Stimulated activated naive CD4-positive, alpha-beta T cell (primary cell): ENCODE measurements at regions not wholly inside any gene's neighbourhood (a gene's known extent, or its start where the extent isn't known, plus 50 kb on each side); places are given as distances from the start of the nearest gene placed in this dataset.
"Not testable (repeated sequence)": the region's sequence is repeated elsewhere in the genome, so short reads cannot be mapped to it uniquely, and the experiment has no call there.

Source experiments
- DNase-seq, 6 experiments: peaks; one replicate each; lab custom pipeline; 2025; lab: John Stamatoyannopoulos, UW

GRCh38 chr5:8805653-8806052 lies 740.2 kb downstream of the SEMA5A start:
- no peak for DNase-seq

DNA sequence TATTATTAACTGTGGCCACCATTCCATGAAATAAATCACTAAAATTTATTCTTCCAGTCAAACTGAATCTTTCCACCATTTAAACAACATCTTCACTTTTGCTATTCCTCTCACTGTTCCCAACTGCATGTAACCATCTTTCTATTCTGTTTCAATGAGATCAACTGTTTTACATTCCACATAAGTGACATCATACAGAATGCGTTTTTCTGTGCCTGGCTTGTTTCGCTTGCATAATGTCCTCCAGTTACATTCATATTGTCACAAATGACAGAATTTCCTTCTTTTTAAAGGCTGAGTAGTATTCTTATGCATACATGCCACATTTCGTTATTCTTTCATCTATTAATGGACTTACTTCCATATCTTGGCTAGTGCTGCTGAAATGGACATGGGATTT lies 738.2 kb downstream of the SEMA5A start:
- no peak for DNase-seq

GRCh38 chr5:8811581-8811980 lies 734.3 kb downstream of the SEMA5A start:
- no peak for DNase-seq

- no peak for DNase-seq
Observed at GRCh38 chr5:8813180-8813579, 732.7 kb downstream of the SEMA5A start.

GRCh38 chr5:8814105-8814504 lies 731.8 kb downstream of the SEMA5A start:
- no peak for DNase-seq

DNA sequence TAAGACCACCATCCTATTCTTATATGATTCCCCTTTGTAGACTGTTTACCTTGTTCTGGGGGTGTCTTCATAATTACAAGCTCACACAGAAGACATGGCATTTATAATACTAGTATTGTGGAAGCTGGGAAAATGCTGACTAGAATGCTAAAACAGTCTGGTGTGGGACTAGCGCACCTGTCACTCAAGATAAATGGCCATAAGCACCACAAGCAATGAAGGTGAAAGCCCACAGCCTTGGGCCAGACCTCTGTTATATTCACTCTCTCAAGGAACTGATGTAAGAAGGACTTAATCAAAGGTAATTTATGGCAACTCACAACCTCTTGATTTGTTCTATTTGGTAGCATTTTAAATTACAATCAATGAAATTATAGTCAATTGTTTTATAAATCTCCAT lies 721.5 kb downstream of the SEMA5A start:
- no peak for DNase-seq

- DNase-seq = no peak
Observed at GRCh38 chr5:8825139-8825757, 720.6 kb downstream of the SEMA5A start.

DNA sequence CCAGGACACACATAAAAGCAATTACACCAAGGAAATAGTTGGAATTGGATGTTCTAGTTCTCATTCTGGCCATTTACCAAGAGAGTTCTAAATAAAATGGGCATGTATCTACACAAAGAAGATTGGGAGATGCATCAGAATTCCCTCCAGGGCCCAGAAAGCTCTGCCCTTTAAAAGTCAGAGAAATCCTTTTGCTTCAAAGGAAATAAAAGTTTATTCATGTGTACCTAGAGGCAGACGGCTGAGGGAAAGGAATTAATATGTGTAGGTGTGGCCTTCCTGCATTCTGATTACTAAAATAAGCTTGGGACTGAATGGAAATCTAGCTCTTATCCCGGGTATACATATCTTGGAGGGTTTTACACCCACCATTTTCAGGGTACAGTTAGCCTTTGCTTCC lies 719.4 kb downstream of the SEMA5A start:
- no peak for DNase-seq

DNA sequence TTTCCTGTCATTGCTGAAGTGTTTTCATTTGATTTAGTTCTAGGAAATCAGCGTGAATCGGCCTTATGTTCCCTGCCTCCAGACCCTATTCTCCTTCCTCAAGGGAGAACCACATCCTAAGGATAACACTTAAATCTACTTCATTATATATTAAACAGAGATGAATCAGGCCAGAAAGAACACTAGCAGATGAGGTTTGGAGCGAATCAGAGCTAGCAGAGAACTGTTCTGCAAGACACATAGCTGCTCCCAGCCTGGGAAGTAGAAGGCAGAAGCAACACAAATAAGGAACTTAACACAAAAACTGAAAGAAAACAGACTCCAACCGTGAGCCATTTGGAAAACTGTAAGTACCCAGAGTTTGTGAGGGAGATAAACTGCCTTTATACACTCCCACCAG lies 718.2 kb downstream of the SEMA5A start:
- DNase-seq = no peak

DNA sequence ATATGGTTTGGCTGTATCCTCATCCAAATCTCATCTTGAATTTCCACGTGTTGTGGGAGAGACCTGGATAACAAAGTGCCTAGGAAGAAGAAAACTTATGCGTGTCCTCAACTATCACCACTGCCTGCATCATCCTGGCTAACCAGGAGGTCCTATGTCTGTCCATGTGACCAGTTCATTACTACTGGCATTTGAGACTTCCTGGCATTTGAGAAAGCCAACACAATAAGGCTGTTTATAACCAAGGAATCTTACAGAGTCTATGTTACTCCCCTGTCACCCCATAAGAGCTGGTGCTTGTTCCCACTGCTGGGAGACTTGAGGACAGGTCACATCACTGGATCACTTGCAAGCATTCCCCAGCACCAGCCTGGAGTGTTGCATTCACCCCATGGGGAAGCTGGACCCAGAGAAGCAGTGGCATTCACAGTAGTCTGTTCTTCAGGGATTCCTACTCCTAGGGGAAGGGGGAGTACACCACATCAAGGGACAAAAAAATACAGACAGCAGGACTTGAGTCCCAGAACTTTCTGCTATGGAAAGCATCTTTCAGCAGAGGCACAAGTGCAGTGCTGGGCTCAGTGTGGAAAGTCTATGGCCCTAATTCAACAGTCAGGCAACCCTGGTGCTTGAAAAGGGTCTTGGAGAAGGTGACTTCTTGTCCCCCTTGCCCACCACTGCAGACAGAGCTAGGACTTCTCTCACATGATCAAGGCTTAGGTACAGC lies 717.1 kb downstream of the SEMA5A start:
- DNase-seq = no peak

- no peak for DNase-seq
Observed at GRCh38 chr5:8829323-8830029, 716.4 kb downstream of the SEMA5A start.

- no peak for DNase-seq
Observed at GRCh38 chr5:8831251-8831650, 714.6 kb downstream of the SEMA5A start.

DNA sequence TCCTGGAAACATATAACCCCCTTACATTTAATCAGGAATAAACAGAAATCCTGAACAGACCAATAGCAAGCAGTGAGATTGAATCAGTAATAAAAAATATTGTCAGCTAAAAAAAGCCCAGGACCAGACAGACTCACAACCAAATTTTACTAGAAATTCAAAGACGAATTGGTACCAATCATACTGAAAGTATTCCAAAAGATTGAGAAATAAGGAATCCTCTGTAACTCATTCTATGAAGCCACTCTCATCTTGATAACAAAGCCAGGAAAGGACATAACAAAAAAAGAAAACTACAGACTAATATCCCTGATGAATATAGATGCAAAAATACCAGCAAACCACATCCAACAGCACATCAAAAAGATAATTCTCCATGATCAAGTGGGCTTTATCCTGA lies 714.0 kb downstream of the SEMA5A start:
- DNase-seq = no peak

DNA sequence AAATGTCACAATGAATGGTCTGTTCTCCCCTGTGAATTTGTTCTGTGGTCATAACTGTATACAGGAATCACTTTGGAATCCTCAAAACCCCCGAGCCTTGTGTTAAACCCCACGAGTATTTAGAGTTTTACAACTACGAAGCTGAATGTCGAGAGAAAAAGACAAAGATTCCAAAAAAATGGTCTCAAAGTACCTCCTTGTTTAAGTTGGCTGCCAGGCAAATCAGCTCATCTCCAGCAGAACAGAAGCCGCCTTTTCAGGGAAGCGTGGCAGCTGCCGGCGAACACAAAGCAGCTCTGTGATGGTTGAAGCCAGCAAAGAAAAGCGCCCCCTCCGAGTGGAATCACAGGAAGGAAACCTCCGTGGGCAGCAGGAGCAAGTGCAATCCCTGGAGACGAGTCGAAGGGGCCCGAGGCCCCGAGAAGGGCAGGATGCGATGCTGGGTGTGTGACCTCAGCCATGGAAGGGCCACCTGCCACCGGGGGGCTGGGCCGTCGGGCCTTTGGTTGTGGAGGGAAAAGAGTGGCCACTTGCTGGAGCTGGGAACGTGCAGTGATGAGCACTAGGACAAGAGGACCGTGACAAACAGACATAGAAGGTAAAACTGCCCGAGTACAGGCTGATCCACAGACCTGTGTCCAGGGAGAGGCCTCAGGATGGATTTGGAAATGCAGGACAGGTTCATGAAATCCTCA lies 706.4 kb downstream of the SEMA5A start:
- no peak for DNase-seq

DNA sequence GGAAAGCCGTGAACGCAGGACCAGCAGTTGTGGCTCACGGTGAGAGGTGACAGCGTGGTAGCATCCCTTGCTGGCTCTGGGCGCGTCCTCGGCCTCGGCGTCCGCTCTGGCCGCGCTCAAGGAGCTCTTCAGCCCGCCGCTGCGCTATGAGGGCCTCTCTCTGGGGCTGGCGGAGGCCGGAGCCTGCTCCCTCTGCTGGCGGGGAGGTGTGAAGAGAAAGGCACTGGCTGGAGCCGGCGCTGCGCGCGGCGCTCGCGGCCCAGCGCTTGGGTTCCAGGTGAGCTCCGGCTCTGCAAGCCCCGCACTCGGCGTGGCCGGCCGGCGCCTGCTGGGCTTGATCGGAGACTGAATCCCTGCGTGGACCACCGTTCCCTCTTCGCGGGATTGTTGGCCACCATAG lies 705.6 kb downstream of the SEMA5A start:
- no peak for DNase-seq

DNA sequence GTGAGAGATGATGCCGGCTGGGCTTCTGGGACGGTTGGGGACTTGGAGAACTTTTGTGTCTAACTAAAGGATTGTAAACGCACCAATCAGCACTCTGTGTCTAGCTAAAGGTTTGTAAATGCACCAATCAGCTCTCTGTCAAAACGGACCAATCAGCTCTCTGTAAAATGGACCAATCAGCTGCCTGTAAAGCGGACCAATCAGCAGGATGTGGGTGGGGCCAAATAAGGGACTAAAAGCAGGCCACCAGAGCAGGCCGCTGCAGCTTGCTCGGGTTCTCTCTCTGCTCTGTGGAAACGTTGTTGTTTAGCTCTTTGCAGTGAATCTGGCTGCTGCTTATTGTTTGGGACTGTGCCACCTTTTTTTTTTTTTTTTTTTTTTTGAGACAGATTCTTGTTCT lies 705.1 kb downstream of the SEMA5A start:
- DNase-seq = not testable (repeated sequence)

- DNase-seq = no peak
Observed at GRCh38 chr5:8842971-8843551, 702.8 kb downstream of the SEMA5A start.

GRCh38 chr5:8843771-8844170 lies 702.1 kb downstream of the SEMA5A start:
- no peak for DNase-seq

GRCh38 chr5:8844206-8844605 lies 701.7 kb downstream of the SEMA5A start:
- DNase-seq = no peak

- DNase-seq = no peak
Observed at GRCh38 chr5:8844847-8845246, 701.0 kb downstream of the SEMA5A start.

- DNase-seq = no peak
Observed at GRCh38 chr5:8845296-8845695, 700.6 kb downstream of the SEMA5A start.

DNA sequence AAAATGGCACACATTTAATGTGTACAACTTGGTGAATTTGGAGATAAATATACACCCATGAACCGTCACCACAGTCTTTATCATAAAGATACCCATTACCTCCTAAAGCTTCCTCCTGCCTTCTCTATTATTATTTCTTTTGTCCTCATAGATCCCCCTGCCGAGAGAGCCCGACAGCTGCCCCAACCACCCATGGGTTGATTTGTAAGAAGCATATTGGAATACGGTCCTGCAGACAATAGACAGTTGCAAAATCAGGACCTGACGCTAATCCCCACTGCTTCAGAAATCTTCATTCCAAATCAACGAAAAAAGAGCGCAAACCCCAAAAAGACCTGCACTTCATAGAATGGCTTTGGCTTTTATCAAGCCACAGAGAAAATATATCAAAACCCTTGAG lies 697.5 kb downstream of the SEMA5A start:
- DNase-seq = no peak
